HG02798 (cell line): ENCODE measurements at regions not wholly inside any gene's neighbourhood (a gene's known extent, or its start where the extent isn't known, plus 50 kb on each side); places are given as distances from the start of the nearest gene placed in this dataset.

Source experiments
- ATAC-seq: cut with Tn5 transposase; IDR thresholded peaks from one replicate; pipeline ENCODE4 v1.9.1; 2021; ENCODE audit warnings: mild to moderate bottlenecking; ENCODE audit not compliant: unreplicated experiment, poor library complexity

DNA sequence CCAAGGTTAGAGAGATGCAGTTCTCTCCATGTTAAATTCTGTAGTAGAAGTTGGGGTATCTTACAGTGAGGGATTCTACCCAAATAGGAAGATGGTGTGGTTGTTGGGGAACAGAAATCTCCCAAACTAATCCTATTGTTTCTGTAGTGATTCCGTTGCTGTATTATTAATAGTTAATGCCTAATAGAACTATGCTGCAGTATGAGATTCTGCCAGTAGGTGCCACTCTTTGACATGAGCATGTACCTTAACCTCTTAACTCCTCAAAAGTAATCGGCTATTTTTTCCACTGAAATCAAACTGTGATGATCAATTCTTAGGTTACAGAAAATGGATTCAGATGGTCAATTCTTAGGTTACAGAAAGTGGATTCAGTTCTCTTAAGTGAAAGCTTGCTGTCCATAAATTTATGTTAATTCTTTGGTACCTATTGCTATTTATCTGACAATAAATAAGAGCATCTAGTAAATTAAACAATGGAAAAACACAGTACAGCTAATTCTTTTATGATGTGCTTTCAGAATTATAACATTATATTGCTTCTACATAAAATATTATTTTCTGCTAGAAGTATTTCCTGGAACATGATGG lies 97.9 kb upstream of the DLX2 start:
- no peak for ATAC-seq

GRCh38 chr2:172204309-172204708 lies 101.6 kb upstream of the DLX2 start:
- no peak for ATAC-seq

DNA sequence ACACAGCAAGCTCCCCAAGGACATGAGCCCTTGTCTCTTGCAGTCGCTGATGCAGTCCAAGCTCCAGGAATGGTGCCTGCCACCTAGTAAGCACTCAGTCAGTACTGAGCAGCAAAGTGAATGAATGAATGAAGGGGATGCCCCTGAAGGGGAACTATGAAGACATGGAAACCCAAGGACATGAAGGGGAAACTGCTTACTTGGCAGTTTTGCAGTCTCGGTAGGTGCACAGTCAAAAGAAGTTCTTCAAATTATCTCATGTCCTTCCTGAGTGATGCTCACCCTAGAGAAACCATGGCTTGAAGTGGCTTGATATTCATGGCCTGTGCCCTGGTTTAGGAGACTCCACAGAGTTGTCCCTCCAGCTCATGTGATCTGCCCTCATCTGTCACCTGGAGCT lies 102.1 kb upstream of the DLX2 start:
- no peak for ATAC-seq

DNA sequence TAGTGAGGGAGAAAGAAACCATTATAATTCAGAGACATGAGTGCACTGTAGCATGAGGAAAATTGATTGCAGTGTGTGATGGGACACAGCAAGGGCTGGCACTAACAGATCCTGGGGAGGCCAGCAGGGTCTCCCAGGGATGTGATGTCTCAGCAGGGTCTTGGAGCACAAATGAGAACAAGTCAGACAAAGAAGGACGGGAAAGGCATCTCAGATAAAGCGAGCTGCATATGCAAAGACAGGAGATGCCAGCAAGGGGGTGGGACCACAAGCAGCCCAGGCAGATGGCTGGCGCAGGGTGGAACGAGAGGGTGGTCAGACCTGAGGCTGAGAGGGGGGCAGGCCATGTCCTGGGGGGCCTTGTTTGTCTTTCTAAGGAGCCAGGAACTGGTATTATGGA lies 102.6 kb upstream of the DLX2 start:
- ATAC-seq, result no peak

GRCh38 chr2:172207911-172208310 lies 105.2 kb upstream of the DLX2 start:
- ATAC-seq, result no peak

DNA sequence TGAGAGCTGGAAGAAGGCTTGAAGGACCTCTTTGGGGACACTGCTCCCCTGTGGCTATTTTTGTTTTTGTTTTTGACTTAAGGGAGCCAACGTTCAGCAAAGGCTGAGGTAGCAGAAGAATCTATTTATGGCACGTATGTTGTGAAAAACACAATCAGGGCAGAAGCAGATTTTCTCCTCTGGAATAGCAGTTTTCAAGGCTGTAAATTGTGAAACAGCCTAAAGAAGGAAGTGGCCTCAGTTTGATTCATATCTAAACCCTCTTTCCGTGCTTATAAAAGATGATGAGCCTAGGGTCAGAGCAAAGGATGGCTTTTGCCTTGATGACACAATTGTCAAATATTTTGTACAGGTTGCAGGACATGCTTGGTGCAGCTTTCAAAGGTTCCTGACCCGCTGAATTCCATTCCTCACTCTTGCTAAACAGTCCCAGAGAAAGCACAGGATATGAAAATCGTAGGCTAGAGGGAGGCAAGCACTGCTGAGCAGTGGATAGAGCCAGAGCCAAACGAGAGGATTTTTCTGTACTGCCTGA lies 106.2 kb upstream of the DLX2 start:
- ATAC-seq, result no peak

DNA sequence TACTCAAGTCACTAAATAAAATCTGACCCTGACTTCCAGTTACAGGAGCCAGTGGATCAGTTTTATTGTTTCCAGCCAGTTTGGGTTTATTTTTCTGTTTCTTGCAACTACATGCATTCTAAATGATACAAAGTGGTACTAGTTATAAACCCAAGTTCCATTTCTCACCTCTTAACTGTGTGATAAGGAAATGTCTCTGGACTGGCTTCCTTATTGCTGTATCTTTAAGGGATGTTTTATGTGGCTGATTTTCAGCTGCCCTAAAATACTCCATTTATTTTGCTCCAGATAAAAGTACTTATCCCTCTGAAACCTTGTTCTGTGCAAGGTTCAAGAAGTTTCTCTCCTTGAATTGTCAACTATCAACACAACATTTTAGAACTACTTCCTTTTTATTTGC lies 107.9 kb upstream of the DLX2 start:
- ATAC-seq, result no peak

- no peak for ATAC-seq
These were observed 108.8 kb upstream of the DLX2 start for GRCh38 chr2:172211512-172211911.

DNA sequence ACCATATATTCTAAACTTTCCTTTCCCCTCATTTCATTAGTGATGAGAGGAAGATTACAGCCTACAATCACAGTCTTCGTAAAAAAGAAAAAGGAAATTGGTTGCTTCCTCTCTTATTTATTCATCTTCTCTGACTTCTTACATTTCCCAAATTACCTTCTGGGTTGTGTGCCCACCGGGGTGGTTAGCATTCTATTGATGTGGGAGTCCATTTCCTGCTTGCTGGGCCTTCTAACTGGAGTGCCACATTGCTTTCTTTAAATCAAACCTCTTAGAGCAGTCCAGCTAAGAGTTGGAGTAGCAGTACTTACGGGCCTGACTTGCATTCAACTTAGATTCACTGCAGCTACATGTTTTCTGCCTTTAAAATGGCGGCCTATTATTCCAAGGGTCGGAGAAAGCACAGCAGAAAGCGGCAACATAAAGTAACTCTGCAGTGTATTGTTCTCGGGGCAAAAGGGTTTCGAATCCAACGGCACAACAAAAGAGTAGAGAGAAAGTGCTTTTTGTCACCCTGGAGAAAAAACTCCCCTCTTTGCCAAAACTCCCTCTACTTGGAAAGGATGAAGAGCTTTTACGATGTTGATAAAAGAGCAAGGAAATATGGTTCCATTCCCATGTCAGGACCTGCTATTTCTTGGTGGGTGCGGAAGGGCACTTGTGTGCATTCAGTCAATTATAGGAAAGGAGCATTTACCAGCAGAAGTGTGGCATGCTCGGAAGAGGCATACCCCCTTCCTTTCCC lies 110.6 kb upstream of the DLX2 start:
- ATAC-seq, result no peak

DNA sequence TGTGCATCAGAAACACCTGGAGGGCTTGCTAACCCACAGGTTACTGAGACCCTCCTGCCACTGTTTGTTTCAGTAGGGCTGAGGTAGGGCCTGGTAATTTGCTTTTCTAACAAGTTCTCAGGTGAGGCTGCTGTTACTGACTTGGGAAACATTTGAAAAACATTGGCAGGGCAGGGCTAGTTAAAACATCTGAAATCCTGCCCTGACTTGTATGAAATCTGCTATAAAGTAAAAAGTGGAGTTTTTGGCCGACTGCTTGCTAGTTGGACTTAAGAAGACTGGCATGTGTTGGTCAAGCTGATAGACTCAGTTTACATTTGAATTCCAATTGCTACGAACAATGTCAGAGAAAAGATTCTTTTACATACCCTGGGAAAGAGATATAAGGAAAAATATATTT lies 111.6 kb upstream of the DLX2 start:
- no peak for ATAC-seq

DNA sequence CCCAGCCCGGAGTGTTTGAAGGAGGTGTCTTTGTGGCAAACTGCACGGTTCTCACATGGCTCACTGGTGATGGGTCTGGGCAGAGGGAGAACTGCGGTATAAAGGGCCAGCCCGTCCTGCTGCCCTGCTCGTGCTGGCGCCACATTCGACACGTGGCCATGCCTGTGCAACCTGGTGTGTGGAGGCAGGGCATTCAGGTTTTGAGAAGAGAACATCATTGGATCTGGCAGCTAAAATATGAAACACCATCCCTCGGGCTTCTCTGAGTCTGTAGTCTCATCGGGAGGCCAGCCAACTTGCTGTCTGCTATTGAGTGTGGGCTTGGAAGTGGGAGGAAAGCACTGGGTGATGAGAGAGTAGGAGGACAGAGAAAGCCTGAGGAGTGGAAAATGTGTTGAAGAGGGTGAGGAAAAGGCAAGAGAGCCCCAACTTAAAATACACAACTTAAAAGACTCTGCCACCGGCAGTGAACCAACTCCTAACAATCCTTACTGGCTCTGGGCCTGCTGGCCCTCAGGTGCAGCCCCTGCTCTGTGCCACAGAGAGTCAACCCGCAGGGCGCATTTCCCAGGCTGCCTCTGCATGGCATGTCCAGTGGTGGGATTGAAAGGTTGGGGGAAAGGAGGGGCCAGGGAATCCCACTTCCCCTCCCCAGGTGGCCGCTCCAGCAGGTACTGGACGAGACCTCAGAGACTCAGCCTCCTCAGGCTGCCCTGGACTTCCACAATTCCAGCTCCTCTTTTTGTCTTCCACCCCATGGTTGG lies 112.7 kb upstream of the DLX2 start:
- no peak for ATAC-seq

- no peak for ATAC-seq
These were observed 113.2 kb upstream of the DLX2 start for GRCh38 chr2:172215936-172216335.

DNA sequence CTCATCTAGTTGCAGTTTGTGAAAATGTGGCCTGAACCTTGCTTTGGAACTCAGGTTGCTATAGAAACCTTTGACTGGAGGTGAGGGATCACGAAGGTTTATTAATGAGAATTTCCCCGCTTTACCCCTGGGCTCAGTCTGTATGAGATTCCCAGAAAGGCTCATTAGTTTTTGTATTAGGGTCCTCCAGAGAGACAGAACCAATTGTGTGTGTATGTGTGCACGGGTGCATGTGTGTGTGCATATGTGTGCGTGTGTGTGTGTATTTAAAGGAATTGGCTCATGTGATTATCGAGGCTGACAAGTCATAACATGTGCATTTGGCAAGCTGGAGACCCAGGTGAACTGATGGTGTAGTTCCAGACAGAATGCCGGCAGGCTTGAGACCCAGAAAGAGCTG lies 113.8 kb upstream of the DLX2 start:
- ATAC-seq, result no peak

GRCh38 chr2:172219201-172219600 lies 116.5 kb upstream of the DLX2 start:
- no peak for ATAC-seq

- ATAC-seq, result no peak
These were observed 117.4 kb upstream of the DLX2 start for GRCh38 chr2:172220121-172220520.

GRCh38 chr2:172223601-172224054 lies 120.9 kb upstream of the DLX2 start:
- ATAC-seq, result no peak

- no peak for ATAC-seq
These were observed 123.1 kb upstream of the DLX2 start for GRCh38 chr2:172225786-172226185.

- ATAC-seq, result no peak
These were observed 123.8 kb upstream of the DLX2 start for GRCh38 chr2:172226244-172227061.

DNA sequence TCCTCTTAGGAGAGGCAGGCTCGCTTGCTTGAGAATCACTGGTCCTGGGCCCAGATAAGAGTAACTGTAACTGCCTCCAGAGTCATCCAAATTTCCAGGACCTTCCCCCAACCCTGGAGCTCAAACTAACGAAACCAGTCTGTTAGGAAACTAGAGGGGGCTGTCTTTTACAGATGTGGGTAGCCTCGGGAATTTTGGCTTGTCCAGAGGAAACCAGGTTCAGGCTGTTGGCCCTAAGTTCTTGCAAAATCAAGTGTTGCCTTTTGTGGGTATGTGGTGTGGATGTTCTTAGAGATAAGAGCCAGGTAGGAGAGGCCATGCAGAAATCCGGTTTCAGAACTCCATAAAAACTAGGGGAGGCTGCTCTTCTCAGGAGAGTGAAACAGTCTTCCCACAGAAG lies 125.0 kb upstream of the DLX2 start:
- ATAC-seq, result no peak

- no peak for ATAC-seq
These were observed 125.6 kb upstream of the DLX2 start for GRCh38 chr2:172228177-172228808.
